SK-N-DZ (cell line): ENCODE measurements at regions not wholly inside any gene's neighbourhood (a gene's known extent, or its start where the extent isn't known, plus 50 kb on each side); places are given as distances from the start of the nearest gene placed in this dataset.
"Not testable (repeated sequence)": the region's sequence is repeated elsewhere in the genome, so short reads cannot be mapped to it uniquely, and the experiment has no call there.

Source experiments
- DNase-seq: peaks from one replicate; pipeline ENCODE4 v3.0.0-alpha.2; 2015; ENCODE audit warnings: low spot score
- small RNA-seq, 2 experiments: library from RNA; depleted of rRNA; stranded (forward); fragments of <200 nt; gene quantifications; one replicate each; pipeline ENCODE3, GENCODE V24; 2014

- no peak for DNase-seq
Observed at GRCh38 chr10:131041441-131041840, 270.1 kb downstream of the TCERG1L start.

DNA sequence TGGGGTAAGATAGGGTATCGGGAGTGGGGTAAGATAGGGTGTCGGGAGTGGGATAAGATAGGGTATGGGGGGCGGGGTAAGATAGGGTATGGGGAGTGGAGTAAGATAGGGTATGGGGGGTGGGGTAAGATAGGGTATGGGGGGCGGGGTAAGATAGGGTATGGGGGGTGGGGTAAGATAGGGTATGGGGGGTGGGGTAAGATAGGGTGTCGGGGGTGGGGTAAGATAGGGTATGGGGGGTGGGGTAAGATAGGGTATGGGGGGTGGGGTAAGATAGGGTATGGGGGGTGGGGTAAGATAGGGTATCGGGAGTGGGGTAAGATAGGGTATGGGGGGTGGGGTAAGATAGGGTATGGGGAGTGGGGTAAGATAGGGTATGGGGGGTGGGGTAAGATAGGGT is 269.5 kb downstream of the TCERG1L start:
- not testable (repeated sequence) for DNase-seq

Small RNA genes lying in the stretch of these regions (small RNA-seq; reads per million reads assigned to genes)
- gene MIR378C, result 0.03 to 0.13 reads per million in 2 experiments
- gene RF00019, result 0 reads per million in 2 experiments
